Upper lobe of left lung (tissue), 6 donors: ENCODE measurements at regions not wholly inside any gene's neighbourhood (a gene's known extent, or its start where the extent isn't known, plus 50 kb on each side); places are given as distances from the start of the nearest gene placed in this dataset.

Source experiments
- ATAC-seq, 2 donors: fragments of 200-7000 bp; cut with Tn5 transposase; one replicate each; pipeline ENCODE4 v1.9.1; 2022; ENCODE audit warnings: mild to moderate bottlenecking in 2 of 2, moderate library complexity in 2 of 2; ENCODE audit not compliant: low FRiP score in 2 of 2
- DNase-seq, 2 donors: peaks; one replicate each; pipeline ENCODE4 v3.0.0-alpha.2; 2019 to 2020
- H3K27ac ChIP-seq, 4 donors: fragments of 200-600 bp; sonication (generic); one replicate each; pipeline ENCODE4 v1.5.1; 2016 to 2019
- H3K27me3 ChIP-seq, 4 donors: fragments of 200-600 bp; sonication (generic); one replicate each; pipeline ENCODE4 v1.5.1; 2017 to 2019
- H3K36me3 ChIP-seq, 4 donors: fragments of 200-600 bp; sonication (generic); one replicate each; pipeline ENCODE4 v1.5.1; 2016 to 2019
- H3K4me1 ChIP-seq, 4 donors: fragments of 200-600 bp; sonication (generic); one replicate each; pipeline ENCODE4 v1.5.1; 2018 to 2019
- H3K4me3 ChIP-seq, 4 donors: fragments of 200-600 bp; sonication (generic); one replicate each; pipeline ENCODE4 v1.5.1; 2017 to 2019; ENCODE audit warnings: mild to moderate bottlenecking in 2 of 4, moderate library complexity in 1 of 4
- H3K9me3 ChIP-seq, 4 donors: fragments of 200-600 bp; sonication (generic); one replicate each; pipeline ENCODE4 v1.5.1; 2018 to 2019
- EP300 ChIP-seq, 4 donors: sonication (generic); formaldehyde crosslinking; IDR thresholded peaks; one replicate each; pipeline ENCODE4 v1.5.1; 2017; ENCODE audit warnings: antibody characterized with exemption in 4 of 4, control low read depth in 2 of 4
- POLR2A ChIP-seq, 4 donors: fragments of 450-650 bp; IDR thresholded peaks; one replicate each; pipeline ENCODE4 v1.5.1; 2016 to 2017; ENCODE audit warnings: antibody characterized with exemption in 4 of 4, mild to moderate bottlenecking in 2 of 4
- POLR2AphosphoS5 ChIP-seq, 2 donors: sonication (generic); formaldehyde crosslinking; IDR thresholded peaks; one replicate each; pipeline ENCODE4 v1.5.1; 2017; ENCODE audit warnings: antibody characterized with exemption in 2 of 2
- WGBS, 2 donors: methylation state at CpG; one replicate each; pipeline ENCODE4 v1.1.5; 2017 to 2018; 5-methylcytosine and 5-hydroxymethylcytosine counted together
- TF ChIP-seq, protein P1 (sequence below), 6 experiments: fragments of 450-650 bp in 4 of 6; fragments of 200-600 bp in 2 of 6; sonication (generic) in 2 of 6; IDR thresholded peaks; one replicate each; pipeline ENCODE4 v1.5.1; 2016 to 2019; ENCODE audit warnings: antibody characterized with exemption in 6 of 6
- donor health status: DM: no; HTN: no; CAD: no; lungs with moderate emphysema.
- donor health status: DM: no; HTN: yes; CAD: no; lungs with severe emphysema.

DNA sequence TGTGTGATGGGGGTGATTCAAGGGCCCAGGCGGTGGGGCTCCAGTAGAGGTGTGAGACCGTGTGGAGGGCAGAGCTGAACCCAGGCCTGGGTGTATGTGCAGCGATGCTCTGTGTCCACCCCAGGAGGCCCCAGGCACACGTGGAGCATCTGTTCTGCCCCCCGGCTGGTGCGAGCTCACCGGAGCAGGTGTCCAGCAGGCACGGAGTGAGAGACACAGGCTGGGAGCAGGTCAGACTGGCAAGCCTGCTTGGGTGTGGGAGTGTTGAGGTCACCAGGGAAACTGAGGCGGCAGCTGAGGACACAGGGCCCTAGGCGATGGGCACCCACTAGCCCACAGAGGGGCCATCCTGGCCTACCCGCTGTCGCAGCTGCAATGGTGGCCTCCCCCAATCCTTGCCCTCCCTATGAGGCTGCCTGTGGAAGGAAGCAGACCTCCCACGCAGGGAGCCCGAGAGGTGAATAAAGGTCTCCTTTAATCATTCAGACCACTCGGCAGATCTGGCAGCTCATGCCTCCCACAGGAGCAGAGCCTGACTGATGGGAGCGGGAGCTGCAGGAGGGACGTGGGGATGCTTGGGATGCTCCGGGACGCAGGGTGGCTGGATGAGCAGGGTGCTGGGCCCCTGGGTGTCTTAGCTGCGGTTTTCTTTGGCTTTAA is 1165.1 kb downstream of the BRD1 start:
- H3K4me3 ChIP-seq: no peak overlapping the region
- no peaks in the 10 kb centered on the region for H3K4me1 ChIP-seq
- DNase-seq: no peak
- no peak overlapping the region for H3K27ac ChIP-seq
- TF ChIP-seq EP300 (IDR thresholded peaks at IDR 0.05) (no peak), POLR2A (IDR thresholded peaks at IDR 0.05) (no peak), POLR2AphosphoS5 (IDR thresholded peaks at IDR 0.05) (no peak)
- TF ChIP-seq, protein P1, sequence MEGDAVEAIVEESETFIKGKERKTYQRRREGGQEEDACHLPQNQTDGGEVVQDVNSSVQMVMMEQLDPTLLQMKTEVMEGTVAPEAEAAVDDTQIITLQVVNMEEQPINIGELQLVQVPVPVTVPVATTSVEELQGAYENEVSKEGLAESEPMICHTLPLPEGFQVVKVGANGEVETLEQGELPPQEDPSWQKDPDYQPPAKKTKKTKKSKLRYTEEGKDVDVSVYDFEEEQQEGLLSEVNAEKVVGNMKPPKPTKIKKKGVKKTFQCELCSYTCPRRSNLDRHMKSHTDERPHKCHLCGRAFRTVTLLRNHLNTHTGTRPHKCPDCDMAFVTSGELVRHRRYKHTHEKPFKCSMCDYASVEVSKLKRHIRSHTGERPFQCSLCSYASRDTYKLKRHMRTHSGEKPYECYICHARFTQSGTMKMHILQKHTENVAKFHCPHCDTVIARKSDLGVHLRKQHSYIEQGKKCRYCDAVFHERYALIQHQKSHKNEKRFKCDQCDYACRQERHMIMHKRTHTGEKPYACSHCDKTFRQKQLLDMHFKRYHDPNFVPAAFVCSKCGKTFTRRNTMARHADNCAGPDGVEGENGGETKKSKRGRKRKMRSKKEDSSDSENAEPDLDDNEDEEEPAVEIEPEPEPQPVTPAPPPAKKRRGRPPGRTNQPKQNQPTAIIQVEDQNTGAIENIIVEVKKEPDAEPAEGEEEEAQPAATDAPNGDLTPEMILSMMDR (IDR thresholded peaks at IDR 0.05): no peak
- H3K9me3 ChIP-seq: peaks cover 0 to 11% (median 5%) of the 10 kb centered on the region in 4 donors
- ATAC-seq: no peak
- WGBS, 2 donors: 82 to 92% methylated on average over 16 to 20 of the region's 20 CpGs
- H3K27me3 ChIP-seq: no peaks in the 10 kb centered on the region
- no peaks in the 10 kb centered on the region for H3K36me3 ChIP-seq

- H3K36me3 ChIP-seq: no peaks in the 10 kb centered on the region
- no peak for TF ChIP-seq POLR2AphosphoS5 (IDR thresholded peaks at IDR 0.05)
- no peak for TF ChIP-seq EP300 (IDR thresholded peaks at IDR 0.05)
- no peak for TF ChIP-seq POLR2A (IDR thresholded peaks at IDR 0.05)
- TF ChIP-seq, protein P1 (IDR thresholded peaks at IDR 0.05): no peak
- ATAC-seq: no peak
- no peaks in the 10 kb centered on the region for H3K4me1 ChIP-seq
- no peaks in the 10 kb centered on the region for H3K27me3 ChIP-seq
- H3K9me3 ChIP-seq: peaks cover 0 to 11% (median 5%) of the 10 kb centered on the region in 4 donors
- no peak overlapping the region for H3K27ac ChIP-seq
- no peak for DNase-seq
- WGBS, 2 donors: 62 to 97% methylated on average over 6 to 7 of the region's 7 CpGs
- no peak overlapping the region for H3K4me3 ChIP-seq
These were observed 1165.7 kb downstream of the BRD1 start for GRCh38 chr22:48661984-48662383.

DNA sequence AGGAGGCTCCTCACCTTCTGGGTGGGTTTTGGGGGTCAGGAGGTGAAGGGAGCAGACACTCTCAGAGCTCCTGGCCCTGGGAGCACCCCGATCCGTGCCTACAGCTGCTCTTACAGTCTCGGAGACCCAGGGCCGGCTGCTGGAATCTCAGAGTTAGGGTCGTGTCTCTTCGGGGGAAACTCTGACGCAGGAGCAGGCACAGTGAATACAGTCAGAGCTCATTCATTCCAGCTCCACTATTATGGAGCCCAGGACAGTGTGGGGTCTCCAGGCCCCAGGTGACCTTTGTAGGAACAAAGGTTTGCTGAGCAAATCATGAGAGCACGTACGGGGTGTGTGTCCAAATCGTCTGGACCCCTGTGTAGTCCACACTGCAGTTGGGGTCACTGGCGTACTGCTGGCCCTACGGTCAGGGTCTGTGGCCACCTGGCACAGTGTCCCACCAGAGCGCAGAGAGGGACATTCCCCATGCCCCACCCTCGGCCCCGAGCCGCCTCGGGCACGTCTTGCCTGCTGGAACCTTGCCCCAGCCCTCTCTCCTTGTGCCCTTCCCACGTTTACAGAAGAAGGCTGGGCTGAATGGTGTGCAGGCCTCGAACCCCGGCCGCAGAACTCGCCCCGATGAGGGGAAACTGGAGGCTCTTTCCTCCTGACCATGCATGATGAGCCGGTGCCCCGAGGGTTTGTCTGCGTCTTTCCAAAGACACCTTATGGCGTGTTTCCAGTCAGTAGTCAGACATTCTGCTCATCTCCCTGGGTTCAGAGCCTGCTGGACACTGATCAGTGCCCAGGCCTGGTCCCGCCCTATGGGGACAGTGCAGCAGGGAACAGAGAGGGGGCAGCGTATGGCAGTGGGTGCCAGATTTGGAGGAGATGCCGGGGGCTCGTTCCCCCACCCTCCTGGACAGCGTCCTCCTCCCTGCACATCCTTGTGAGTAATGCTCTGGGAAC is 1166.6 kb downstream of the BRD1 start:
- Histone ChIP-seq H3K27ac (no peak overlapping the region), H3K27me3 (no peaks in the 10 kb centered on the region), H3K36me3 (no peaks in the 10 kb centered on the region), H3K4me1 (no peaks in the 10 kb centered on the region), H3K4me3 (no peak overlapping the region), H3K9me3 (peaks cover 0 to 11% (median 5%) of the 10 kb centered on the region in 4 donors)
- DNase-seq (no peak), ATAC-seq (peak in 1 of 2 donors; percentile 16)
- 63 to 71% methylated on average over 8 to 32 of the region's 33 CpGs for WGBS, 2 donors
- TF ChIP-seq POLR2AphosphoS5 (IDR thresholded peaks at IDR 0.05) (no peak), POLR2A (IDR thresholded peaks at IDR 0.05) (no peak), EP300 (IDR thresholded peaks at IDR 0.05) (no peak)
- TF ChIP-seq, protein P1 (IDR thresholded peaks at IDR 0.05): no peak

GRCh38 chr22:48660104-48660789 is 1167.4 kb downstream of the BRD1 start:
- Histone ChIP-seq H3K4me1 (no peaks in the 10 kb centered on the region), H3K36me3 (no peaks in the 10 kb centered on the region), H3K9me3 (peaks cover 0 to 11% (median 5%) of the 10 kb centered on the region in 4 donors), H3K27me3 (no peaks in the 10 kb centered on the region), H3K27ac (no peak overlapping the region), H3K4me3 (no peak overlapping the region)
- no peak for DNase-seq
- no peak for TF ChIP-seq POLR2A (IDR thresholded peaks at IDR 0.05)
- TF ChIP-seq, protein P1 (IDR thresholded peaks at IDR 0.05): no peak
- TF ChIP-seq EP300 (IDR thresholded peaks at IDR 0.05): no peak
- TF ChIP-seq POLR2AphosphoS5 (IDR thresholded peaks at IDR 0.05): no peak
- no peak for ATAC-seq
- 71 to 74% methylated on average over 15 to 22 of the region's 22 CpGs for WGBS, 2 donors
